Nucleus accumbens (tissue), 56 donors: ENCODE measurements at regions not wholly inside any gene's neighbourhood (a gene's known extent, or its start where the extent isn't known, plus 50 kb on each side); places are given as distances from the start of the nearest gene placed in this dataset.
A peak's percentile ranks its signal among the peaks of the same experiment; 100 is the strongest.

Experiments used
- DNase-seq, 56 donors: peaks; one replicate each; lab custom pipeline; 2025; lab: John Stamatoyannopoulos, UW

DNA sequence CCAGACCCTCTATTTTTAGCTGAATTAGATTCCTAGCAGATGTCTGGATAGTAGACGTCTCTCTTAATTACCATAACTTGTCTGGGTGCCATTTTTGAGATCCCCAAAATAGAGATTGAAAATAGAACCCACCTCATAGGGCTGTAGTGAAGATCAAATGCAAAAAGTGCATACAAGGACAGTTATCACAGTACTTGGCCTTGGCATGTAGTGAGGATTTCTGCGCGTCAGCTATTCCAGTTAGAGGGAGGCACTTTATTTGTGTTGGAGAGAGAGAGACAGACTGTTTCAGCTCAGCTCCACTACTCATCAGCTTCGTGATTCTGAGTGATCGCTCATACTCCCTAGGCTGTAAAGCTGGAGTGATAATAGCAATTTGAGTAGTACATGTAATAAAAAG is 59.6 kb upstream of the CDH13 start:
- no peak for DNase-seq

DNA sequence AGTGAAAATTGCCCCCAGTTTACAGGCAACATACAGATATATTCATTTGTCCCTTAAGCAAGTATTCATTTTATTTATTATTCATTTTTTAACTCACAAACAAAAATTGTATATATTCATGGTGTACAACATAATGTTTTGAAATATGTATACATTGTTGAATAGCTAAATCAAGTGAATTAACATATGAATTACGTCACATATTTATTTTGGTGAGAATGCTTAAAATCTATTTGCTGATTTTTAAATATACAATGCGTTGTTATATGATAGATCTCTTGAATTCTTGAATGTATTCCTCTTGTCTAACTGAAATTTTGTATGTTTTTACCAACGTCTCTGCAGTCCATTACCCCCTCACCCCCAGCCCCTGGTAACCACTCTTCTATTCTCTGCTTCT is 63.4 kb upstream of the CDH13 start:
- no peak for DNase-seq

- no peak for DNase-seq
These were observed 64.5 kb upstream of the CDH13 start for GRCh38 chr16:82562183-82562683.

DNA sequence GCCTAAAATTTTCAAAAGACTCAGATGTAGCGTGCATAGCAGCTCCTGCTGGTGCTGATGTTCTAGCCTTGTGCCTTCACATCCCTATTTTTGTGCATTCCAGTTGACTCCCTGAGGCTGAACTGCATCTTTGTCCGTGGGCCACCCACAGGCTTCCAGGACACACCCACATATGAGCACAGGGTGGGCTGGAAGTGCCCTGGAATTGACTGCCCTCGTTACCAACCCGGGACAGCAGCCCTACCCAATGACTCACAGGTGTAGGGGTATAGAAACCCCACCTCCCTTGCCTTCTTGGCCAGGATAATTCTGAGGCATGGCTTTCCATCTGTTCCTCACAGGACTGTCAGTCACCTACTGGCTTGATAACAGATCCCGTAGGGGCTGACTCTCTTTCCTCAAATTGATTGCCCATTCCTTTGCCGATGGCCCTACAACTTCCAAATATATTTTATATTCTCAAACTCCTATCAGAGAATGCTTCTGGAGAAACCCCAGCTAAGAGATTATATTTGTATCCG is 65.9 kb upstream of the CDH13 start:
- DNase-seq, result no peak

GRCh38 chr16:82544378-82545160 is 82.2 kb upstream of the CDH13 start:
- DNase-seq, result peak in 23 of 56 donors; percentile 1 to 61 (median 7)

DNA sequence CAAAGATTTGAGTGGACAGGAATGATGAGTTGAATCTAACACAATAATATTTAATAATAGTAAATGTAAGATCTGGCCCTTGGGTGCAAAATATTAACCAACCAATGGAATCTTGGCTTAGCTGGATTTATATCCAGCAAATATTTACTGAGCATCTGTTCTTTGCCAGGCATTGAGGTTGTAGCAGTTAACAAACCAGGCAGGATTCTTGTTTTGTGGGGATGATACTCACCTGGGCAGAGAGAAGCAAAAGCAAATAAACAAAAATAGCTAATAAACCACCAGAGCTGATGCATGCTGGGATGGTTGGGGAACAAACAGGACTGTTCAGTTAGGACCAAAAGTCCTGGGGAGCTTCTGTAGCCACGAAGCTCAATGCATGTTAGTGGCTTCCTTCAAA is 84.1 kb upstream of the CDH13 start:
- no peak for DNase-seq

- DNase-seq, result no peak
These were observed 85.7 kb upstream of the CDH13 start for GRCh38 chr16:82541103-82541502.

DNA sequence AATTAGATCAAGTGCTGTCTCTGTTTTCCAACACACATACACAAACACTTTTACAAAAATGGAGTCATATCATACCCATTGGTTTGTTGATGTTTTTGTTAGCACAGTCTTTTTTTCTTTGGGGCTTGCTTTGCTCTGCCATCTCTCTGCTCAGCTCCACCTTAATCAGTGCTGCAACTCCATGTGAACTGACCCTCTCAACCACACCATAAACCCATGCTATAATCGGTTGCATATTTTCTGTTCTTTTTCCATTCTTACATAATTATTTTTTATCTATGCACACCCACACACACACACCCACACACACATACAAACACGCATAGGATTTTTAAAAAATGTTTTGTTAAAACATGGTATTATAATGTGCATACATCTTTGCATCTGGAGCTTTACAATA is 91.0 kb upstream of the CDH13 start:
- no peak for DNase-seq

- DNase-seq, result no peak
These were observed 91.5 kb upstream of the CDH13 start for GRCh38 chr16:82535262-82535661.

DNA sequence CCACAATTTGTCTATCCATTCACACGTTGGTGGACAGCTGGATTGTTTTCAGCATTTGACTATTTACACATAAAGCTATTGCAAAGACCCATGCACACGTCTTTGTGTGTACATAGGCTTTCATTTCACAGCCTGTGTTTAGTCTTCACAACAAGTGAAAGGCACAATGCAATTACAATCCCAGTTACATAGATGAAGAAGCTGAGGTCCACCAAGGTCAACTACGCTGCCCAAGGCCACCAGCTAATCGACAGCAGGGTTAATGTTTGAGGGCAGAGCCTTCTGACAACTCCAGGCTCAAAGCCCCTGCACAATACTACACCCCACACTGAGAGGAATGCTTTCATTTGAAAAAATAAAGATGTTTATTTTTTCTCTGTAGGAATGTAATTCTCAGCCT is 93.6 kb upstream of the CDH13 start:
- no peak for DNase-seq

- DNase-seq, result no peak
These were observed 95.9 kb upstream of the CDH13 start for GRCh38 chr16:82530883-82531282.

DNA sequence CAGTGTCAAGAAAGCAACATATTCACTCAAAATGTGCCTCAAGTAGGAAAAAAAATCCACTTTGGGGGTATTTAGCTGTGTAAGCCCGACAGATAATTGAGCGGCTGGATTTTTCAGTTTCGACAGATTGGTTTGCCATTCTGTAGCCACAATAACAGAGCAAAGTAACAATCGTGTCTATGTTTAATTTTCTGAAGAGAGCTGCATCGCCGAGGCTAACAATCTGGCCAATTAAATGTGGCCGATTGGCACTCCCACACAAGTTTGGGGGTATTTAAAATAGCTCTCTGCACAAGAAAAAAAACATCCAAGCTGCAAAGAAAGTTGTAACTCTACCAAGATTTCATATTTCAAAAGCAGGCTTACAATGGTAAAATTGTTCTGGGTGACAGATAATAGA is 99.7 kb upstream of the CDH13 start:
- no peak for DNase-seq

DNA sequence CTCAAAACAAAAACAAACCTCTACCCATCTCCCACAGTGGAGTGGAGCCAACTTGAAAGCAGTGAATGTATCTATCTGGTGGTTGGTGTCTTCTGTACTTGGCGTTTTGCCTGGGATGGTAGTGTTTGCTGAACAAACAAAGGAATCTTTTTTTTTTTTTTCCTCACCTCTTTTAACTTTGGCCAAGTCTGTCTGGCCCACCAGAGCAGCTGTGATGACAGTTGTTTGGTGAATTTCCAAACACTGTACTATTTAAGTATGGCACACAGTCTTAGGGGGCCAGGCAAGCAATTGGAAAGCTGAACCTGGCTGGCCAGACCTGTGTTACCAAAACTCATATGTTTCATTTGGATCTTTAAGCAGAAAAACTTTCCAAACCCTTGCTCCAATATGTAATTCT is 101.8 kb upstream of the CDH13 start:
- DNase-seq, result no peak

DNA sequence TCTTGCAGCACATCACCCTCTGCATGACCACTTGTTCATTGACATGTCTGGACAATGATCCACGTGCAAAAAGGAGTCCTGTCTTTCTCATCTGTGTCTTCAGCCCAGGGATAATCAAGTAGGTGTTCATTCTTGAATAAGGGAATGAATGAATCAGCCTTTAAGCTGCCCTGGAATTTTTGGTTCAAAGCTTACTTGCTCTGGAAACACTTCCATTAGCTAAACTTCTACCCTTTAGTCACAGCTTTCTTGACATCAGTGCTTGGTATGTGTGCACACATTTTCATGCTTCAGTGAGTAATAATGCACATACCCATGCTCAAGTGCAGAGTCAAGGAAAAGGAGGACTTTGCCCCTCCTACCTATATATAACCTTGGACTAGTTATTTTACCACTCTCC is 103.0 kb upstream of the CDH13 start:
- no peak for DNase-seq

DNA sequence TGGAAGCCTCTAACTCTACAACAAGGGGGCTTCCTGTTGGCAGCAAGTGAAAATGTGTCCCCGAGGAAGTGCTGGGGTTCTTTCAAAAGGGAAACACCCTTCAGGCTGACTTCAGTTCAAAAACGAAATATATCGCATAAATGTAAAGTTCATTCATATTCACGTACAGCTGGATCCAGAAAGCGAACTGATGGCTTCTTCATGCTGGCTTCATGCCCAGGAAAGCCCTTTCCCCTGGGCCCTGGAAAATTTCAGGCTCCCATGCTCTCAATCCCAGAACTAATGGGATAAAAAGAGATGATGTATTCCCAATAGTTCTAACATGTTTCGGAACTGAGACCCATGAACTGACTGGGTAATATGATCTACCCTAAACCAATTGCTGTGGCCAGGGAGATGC is 104.7 kb upstream of the CDH13 start:
- no peak for DNase-seq

DNA sequence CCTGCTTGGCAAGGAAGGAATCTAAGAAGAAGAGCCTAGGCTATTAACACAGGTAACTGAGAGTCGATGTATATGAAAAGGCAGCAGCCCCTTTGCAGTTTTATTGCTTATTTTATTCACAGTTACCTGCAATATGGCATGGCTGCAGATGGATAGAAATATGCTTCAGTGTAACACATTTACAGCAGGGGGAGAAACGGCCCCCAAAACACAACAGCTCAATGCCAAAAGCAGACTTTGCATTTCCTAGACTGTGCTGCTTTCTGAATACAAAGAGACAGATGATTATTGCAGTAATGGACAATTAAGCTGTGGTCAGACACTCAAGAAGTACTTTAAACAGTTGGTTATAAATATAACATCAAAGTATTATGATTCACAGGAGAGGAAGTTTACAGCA is 108.0 kb upstream of the CDH13 start:
- no peak for DNase-seq

GRCh38 chr16:82514262-82514661 is 112.5 kb upstream of the CDH13 start:
- no peak for DNase-seq

DNA sequence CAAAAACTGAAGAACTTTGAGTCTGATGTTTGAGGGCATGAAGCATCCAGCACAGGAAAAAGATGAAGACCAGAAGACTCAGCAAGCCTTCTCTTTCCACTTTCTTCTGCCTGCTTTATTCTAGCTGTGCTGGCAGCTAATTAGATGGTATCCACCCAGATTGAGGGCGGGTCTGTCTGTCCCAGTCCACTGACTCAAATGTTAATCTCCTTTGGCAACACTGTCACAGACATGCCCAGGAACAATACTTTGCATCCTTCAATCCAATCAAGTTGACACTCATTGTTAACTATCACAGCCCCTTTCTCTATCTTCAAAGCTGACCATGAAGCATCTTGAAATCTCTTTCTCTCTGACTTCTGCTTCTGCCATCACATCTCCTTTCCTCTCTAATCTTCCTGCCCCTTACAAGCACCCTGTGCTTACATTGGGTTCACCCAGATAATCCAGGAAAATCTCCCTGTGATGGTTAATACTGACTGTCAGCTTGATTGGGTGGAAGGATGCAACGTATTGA is 115.9 kb upstream of the CDH13 start:
- DNase-seq, result no peak

GRCh38 chr16:82509691-82510430 is 116.9 kb upstream of the CDH13 start:
- peak in 41 of 56 donors; percentile 2 to 72 (median 24) for DNase-seq

DNA sequence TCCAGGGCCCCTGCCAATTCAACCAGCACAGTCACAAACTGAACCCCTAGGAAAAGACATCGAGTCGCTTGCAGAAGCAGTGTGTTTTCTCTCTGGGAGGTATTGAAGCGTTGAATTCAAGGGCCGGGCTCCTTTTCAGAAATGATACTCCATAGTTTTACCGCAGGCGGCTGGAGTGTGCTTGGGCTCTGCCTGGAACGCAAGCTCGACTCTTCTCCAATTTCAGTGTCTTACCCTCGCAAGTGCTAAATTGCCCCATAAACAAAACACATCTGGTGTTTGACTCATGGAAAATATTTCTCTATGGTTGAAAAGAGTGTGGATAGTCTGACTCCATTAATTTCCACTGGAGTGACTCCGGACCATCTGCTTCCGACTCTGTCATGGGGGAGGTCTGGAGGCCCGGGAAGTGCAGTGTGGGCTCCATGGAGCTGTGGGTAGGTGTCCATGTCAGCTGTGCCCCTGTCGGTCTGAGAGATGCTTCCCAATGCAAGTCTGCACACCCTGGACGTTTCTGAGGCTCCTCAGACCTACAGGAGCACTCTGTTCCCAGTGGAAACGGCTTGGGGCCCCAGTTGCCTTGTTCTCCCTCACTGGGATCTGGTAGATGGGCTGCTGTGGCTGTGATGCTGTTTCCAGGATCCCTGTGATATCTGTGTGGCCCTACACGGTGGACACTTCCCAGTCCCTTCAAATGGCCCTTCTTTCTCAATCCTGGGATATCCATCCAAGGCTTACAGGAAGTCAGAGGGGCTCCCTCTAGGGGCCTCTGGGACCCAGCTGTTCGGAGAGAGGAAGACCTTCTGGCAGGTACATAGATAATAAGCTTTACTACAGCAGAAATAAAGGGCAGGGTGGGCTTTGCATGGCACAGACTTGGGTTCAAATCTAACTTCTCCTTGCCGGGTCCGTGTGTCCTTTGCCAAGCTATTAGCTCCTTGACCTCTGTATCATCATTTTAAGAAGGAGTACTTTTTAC is 119.8 kb upstream of the CDH13 start:
- DNase-seq, result no peak
